Osteocyte (in vitro differentiated cells): ENCODE measurements at regions not wholly inside any gene's neighbourhood (a gene's known extent, or its start where the extent isn't known, plus 50 kb on each side); places are given as distances from the start of the nearest gene placed in this dataset.
"Not testable (repeated sequence)": the region's sequence is repeated elsewhere in the genome, so short reads cannot be mapped to it uniquely, and the experiment has no call there.

Experiments used
- DNase-seq: peaks from one replicate; pipeline ENCODE4 v3.0.0; 2021; ENCODE audit warnings: mixed read lengths; ENCODE audit not compliant: unreplicated experiment; ENCODE audit errors: extremely low spot score
- H3K27ac Mint-ChIP-seq: one replicate; pipeline ENCODE4 v1.8.0; 2021; ENCODE audit warnings: mild to moderate bottlenecking, mixed read lengths; ENCODE audit not compliant: unreplicated experiment
- H3K27me3 Mint-ChIP-seq: one replicate; pipeline ENCODE4 v1.8.0; 2021; ENCODE audit warnings: mixed read lengths; ENCODE audit not compliant: unreplicated experiment
- H3K36me3 Mint-ChIP-seq: one replicate; pipeline ENCODE4 v1.8.0; 2021; ENCODE audit warnings: mixed read lengths; ENCODE audit not compliant: unreplicated experiment
- H3K4me1 Mint-ChIP-seq: one replicate; pipeline ENCODE4 v1.8.0; 2021; ENCODE audit warnings: mixed read lengths; ENCODE audit not compliant: unreplicated experiment
- H3K4me3 Mint-ChIP-seq: one replicate; pipeline ENCODE4 v1.8.0; 2021; ENCODE audit warnings: mild to moderate bottlenecking, moderate library complexity, mixed read lengths; ENCODE audit not compliant: unreplicated experiment
- H3K9me3 Mint-ChIP-seq: one replicate; pipeline ENCODE4 v1.8.0; 2021; ENCODE audit warnings: mixed read lengths; ENCODE audit not compliant: unreplicated experiment
- TF ChIP-seq, protein P1 (sequence below): fragments of 200-600 bp; sonication (generic); IDR thresholded peaks from 2 replicates; pipeline ENCODE4 v1.5.0; 2021; ENCODE audit warnings: antibody characterized with exemption, mild to moderate bottlenecking, moderate library complexity

DNA sequence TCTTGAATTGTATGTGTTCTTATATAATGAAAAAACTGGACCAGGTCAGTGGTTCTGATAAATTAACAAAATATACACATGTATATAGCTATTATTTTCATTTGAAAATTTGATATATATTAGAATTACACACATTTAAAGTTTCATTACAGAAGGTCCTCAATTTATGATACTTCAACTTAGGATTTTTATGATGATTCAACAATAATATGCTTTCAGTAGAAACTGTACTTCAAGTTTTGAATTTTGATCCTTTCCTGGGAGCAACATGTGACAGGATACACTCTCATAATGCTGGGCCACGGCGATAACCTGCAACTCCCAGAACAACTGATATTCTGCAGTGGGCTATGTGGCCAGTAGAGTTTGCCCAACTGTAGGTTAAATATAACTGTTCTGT lies 344.7 kb downstream of the TAF11L14 start:
- Mint-ChIP-seq H3K4me3 (no peak overlapping the region), H3K36me3 (peaks cover 1% of the 10 kb centered on the region), H3K9me3 (no peaks in the 10 kb centered on the region), H3K27me3 (peaks cover 4% of the 10 kb centered on the region), H3K27ac (no peak overlapping the region), H3K4me1 (no peaks in the 10 kb centered on the region)
- TF ChIP-seq, protein P1, sequence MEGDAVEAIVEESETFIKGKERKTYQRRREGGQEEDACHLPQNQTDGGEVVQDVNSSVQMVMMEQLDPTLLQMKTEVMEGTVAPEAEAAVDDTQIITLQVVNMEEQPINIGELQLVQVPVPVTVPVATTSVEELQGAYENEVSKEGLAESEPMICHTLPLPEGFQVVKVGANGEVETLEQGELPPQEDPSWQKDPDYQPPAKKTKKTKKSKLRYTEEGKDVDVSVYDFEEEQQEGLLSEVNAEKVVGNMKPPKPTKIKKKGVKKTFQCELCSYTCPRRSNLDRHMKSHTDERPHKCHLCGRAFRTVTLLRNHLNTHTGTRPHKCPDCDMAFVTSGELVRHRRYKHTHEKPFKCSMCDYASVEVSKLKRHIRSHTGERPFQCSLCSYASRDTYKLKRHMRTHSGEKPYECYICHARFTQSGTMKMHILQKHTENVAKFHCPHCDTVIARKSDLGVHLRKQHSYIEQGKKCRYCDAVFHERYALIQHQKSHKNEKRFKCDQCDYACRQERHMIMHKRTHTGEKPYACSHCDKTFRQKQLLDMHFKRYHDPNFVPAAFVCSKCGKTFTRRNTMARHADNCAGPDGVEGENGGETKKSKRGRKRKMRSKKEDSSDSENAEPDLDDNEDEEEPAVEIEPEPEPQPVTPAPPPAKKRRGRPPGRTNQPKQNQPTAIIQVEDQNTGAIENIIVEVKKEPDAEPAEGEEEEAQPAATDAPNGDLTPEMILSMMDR, result no peak
- no peak for DNase-seq

DNA sequence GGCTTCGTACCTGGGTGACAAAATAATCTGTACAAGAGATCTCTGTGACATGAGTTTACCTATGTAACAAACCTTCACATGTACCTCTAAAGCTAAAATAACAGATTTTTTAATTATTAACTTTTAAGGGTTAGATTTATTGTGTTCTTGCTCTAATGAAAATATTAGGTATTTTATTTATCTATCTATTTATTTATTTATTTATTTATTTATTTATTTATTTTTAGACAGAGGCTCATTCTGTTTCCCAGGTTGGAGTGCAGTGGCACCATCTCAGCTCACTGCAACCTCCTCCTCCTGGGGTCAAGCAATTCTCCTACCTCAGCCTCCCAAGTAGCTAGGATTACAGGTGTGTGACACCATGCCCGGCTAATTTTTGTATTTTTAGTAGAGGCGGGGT lies 348.4 kb downstream of the TAF11L14 start:
- H3K36me3 Mint-ChIP-seq, H3K27me3 Mint-ChIP-seq, H3K9me3 Mint-ChIP-seq, DNase-seq, H3K4me3 Mint-ChIP-seq, H3K27ac Mint-ChIP-seq, H3K4me1 Mint-ChIP-seq: not testable (repeated sequence)

DNA sequence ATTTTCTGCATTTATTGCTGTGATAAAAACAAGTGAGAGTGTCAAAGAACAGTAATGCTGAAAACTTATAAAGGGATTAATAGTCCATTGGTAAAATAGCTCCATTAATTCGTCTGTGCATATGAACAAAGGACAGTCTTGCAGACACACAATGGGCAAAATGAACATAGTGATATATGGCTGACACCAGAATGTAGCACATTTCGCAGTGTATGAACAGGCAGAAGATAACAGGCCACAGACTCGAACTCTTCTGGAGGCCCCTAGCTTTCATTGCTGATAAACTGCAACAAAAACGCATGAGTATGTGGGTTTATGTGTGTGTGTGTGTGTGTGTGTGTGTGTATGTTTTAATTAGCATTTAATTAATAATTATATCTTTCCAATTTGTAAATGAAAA lies 354.8 kb downstream of the TAF11L14 start:
- Mint-ChIP-seq H3K9me3 (no peaks in the 10 kb centered on the region), H3K4me3 (no peak overlapping the region), H3K27ac (no peak overlapping the region), H3K4me1 (no peaks in the 10 kb centered on the region), H3K27me3 (no peaks in the 10 kb centered on the region), H3K36me3 (no peaks in the 10 kb centered on the region)
- TF ChIP-seq, protein P1, result no peak
- DNase-seq, result no peak

DNA sequence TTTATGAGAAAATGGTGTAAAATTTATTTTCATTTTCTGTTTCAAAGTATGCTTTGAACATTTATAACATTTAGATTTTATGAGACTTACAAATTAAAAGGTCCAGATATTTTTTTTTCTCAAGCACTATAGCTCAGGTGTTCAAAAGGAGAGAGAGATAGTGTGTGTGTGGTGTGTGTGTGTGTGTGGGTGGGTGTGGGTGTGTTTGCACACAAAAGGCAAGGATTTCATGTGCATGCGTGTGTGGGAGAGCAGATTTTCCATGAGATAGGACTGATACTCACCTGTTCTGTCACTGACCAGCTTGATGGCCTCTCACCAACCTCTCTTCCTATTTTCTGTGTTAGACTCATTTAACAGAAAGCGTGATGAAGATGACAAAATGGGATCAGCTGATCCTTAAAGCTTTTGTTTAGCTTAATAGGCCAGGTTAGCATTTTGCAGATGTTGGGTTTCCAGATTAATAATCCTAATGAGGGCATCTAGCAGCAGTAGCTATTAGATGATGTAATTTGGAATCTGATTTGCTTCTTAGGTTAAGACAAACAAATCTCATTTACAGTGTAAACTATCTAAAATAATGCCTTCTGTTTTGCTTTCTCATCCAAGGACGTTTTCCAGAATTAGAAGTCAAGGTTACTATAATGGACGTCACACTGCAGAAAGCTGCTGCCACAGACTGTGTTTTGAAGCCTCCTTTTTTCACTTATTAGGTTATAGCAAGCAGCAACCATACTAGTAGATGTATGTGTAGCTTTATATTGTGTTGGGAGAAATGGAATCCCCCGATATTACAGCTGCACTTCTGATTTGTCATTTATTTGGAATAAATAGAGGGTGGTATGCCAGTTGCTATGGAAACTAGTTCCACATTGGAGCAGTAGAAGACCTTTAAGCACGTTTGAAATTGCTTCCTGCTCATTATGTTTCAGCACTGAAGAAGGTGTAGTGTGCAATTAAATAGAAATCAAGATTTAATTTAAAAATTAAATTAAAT lies 355.6 kb downstream of the TAF11L14 start:
- DNase-seq, result no peak
- Mint-ChIP-seq H3K27ac (no peak overlapping the region), H3K36me3 (no peaks in the 10 kb centered on the region), H3K4me1 (no peaks in the 10 kb centered on the region), H3K9me3 (no peaks in the 10 kb centered on the region), H3K4me3 (no peak overlapping the region), H3K27me3 (no peaks in the 10 kb centered on the region)
- TF ChIP-seq, protein P1, result no peak

DNA sequence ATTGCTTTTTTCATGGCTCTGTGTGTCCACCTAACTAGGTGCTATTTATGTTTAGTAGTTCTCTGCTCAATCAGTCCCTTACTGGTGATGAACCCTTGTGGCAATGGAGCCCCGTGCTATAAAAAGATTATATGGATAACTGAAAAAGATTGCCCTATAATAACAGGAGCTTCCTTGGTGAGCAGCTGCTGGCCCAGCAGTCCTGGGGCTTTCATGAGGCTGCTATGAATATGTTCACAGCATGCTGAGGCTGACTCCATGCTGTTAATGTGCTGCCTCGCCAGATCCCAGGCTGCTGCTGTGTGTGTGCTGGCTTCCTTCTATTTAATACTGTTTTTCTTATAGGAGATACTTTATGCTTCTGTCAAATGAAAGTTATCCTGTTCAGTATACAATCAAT lies 357.5 kb downstream of the TAF11L14 start:
- no peaks in the 10 kb centered on the region for H3K27me3 Mint-ChIP-seq
- TF ChIP-seq, protein P1, result no peak
- no peak for DNase-seq
- no peaks in the 10 kb centered on the region for H3K4me1 Mint-ChIP-seq
- no peak overlapping the region for H3K4me3 Mint-ChIP-seq
- H3K36me3 Mint-ChIP-seq, result no peaks in the 10 kb centered on the region
- H3K27ac Mint-ChIP-seq, result no peak overlapping the region
- H3K9me3 Mint-ChIP-seq, result no peaks in the 10 kb centered on the region
